Stimulated activated CD4-positive, alpha-beta T cell treated with anti-CD3 and anti-CD28 coated beads, Interleukin-15, amount 100 ng/mL, for 24 hours (primary cell): ENCODE measurements at regions not wholly inside any gene's neighbourhood (a gene's known extent, or its start where the extent isn't known, plus 50 kb on each side); places are given as distances from the start of the nearest gene placed in this dataset.

ENCODE experiments used
- DNase-seq: peaks from one replicate; pipeline ENCODE4 v3.0.0-alpha.2; 2020

- no peak for DNase-seq
Measured at GRCh38 chr1:208420696-208421095, 176.5 kb upstream of the PLXNA2 start.

- DNase-seq: no peak
Measured at GRCh38 chr1:208421486-208421885, 177.3 kb upstream of the PLXNA2 start.

GRCh38 chr1:208423526-208423925, 179.3 kb upstream of the PLXNA2 start:
- no peak for DNase-seq

GRCh38 chr1:208425096-208425495, 180.9 kb upstream of the PLXNA2 start:
- no peak for DNase-seq

GRCh38 chr1:208430220-208430619, 186.0 kb upstream of the PLXNA2 start:
- no peak for DNase-seq

- no peak for DNase-seq
Measured at GRCh38 chr1:208431721-208432120, 187.5 kb upstream of the PLXNA2 start.

- DNase-seq: no peak
Measured at GRCh38 chr1:208432346-208432745, 188.2 kb upstream of the PLXNA2 start.

- no peak for DNase-seq
Measured at GRCh38 chr1:208433086-208433485, 188.9 kb upstream of the PLXNA2 start.

GRCh38 chr1:208433971-208434370, 189.8 kb upstream of the PLXNA2 start:
- DNase-seq: no peak

GRCh38 chr1:208437401-208437800, 193.2 kb upstream of the PLXNA2 start:
- no peak for DNase-seq

GRCh38 chr1:208438112-208438699, 194.0 kb upstream of the PLXNA2 start:
- DNase-seq: no peak

- no peak for DNase-seq
Measured at GRCh38 chr1:208445758-208446203, 201.6 kb upstream of the PLXNA2 start.

GRCh38 chr1:208446271-208446691, 202.1 kb upstream of the PLXNA2 start:
- no peak for DNase-seq

- no peak for DNase-seq
Measured at GRCh38 chr1:208448425-208448824, 204.2 kb upstream of the PLXNA2 start.

GRCh38 chr1:208449951-208450350, 205.8 kb upstream of the PLXNA2 start:
- DNase-seq: no peak

- no peak for DNase-seq
Measured at GRCh38 chr1:208450958-208451357, 206.8 kb upstream of the PLXNA2 start.

- no peak for DNase-seq
Measured at GRCh38 chr1:208455821-208456220, 211.6 kb upstream of the PLXNA2 start.

- DNase-seq: no peak
Measured at GRCh38 chr1:208456487-208456886, 212.3 kb upstream of the PLXNA2 start.

GRCh38 chr1:208460823-208461222, 216.6 kb upstream of the PLXNA2 start:
- DNase-seq: no peak

GRCh38 chr1:208461680-208462079, 217.5 kb upstream of the PLXNA2 start:
- no peak for DNase-seq

GRCh38 chr1:208462761-208463160, 218.6 kb upstream of the PLXNA2 start:
- no peak for DNase-seq

GRCh38 chr1:208465266-208465665, 221.1 kb upstream of the PLXNA2 start:
- DNase-seq: no peak

GRCh38 chr1:208465786-208466590, 221.8 kb upstream of the PLXNA2 start:
- no peak for DNase-seq

GRCh38 chr1:208467151-208467780, 223.1 kb upstream of the PLXNA2 start:
- DNase-seq: no peak
